SK-N-SH (cell line): ENCODE measurements at regions not wholly inside any gene's neighbourhood (a gene's known extent, or its start where the extent isn't known, plus 50 kb on each side); places are given as distances from the start of the nearest gene placed in this dataset.

ENCODE experiments used
- CTCF ChIA-PET: fragments of 300-600, 350-600 bp; formaldehyde crosslinking; extraction: SDS; loops from one replicate; lab custom pipeline; 2021; lab: Yijun Ruan, JAX
- POLR2A ChIA-PET: fragments of 350-600 bp; sonication (Branson Sonifier 250); formaldehyde crosslinking; extraction: SDS; loops from one replicate; lab custom pipeline; 2020; ENCODE audit warnings: antibody characterized with exemption, inconsistent platforms; lab: Yijun Ruan, JAX
- DNase-seq: peaks from one replicate; pipeline ENCODE4 v3.0.0; 2012
- H2AFZ ChIP-seq: fragments of 200-600 bp; sonication (generic); 2 replicates; pipeline ENCODE4 v1.8.1; 2016; ENCODE audit warnings: antibody characterized with exemption, mild to moderate bottlenecking, low read depth
- H3F3A ChIP-seq: fragments of 200-600 bp; sonication (generic); replicated peaks from 2 replicates; pipeline ENCODE3; 2016; ENCODE audit warnings: antibody characterized with exemption, mild to moderate bottlenecking; ENCODE audit not compliant: insufficient read depth
- H3K27ac ChIP-seq, 2 experiments: fragments of 200-500 bp in 1 of 2; fragments of 200-600 bp in 1 of 2; sonication (Bioruptor generic) in 1 of 2; sonication (generic), shearing (Covaris generic) in 1 of 2; 2 replicates each; pipeline versions ENCODE4 v1.5.1 to v1.6.1; 2014 to 2016; ENCODE audit warnings: low read depth in 2 of 2, inconsistent platforms in 1 of 2, low read length in 1 of 2, mild to moderate bottlenecking in 1 of 2, mixed read lengths in 1 of 2
- H3K27me3 ChIP-seq: fragments of 200-600 bp; sonication (generic), shearing (Covaris generic); 2 replicates; pipeline ENCODE4 v1.6.1; 2016; ENCODE audit warnings: mixed run types; ENCODE audit not compliant: insufficient read depth
- H3K36me3 ChIP-seq, 2 experiments: fragments of 200-500 bp in 1 of 2; fragments of 200-600 bp in 1 of 2; sonication (Bioruptor generic) in 1 of 2; sonication (generic) in 1 of 2; replicated peaks in 1 of 2; 2 replicates each; pipeline versions ENCODE3 to v1.5.1; 2014 to 2016; ENCODE audit warnings: low read length in 1 of 2, mild to moderate bottlenecking in 1 of 2; ENCODE audit not compliant: insufficient read depth in 2 of 2, control insufficient read depth in 1 of 2
- H3K4me1 ChIP-seq, 2 experiments: fragments of 200-500 bp in 1 of 2; fragments of 200-600 bp in 1 of 2; sonication (Bioruptor generic) in 1 of 2; sonication (generic), shearing (Covaris generic) in 1 of 2; 2 replicates each; pipeline versions ENCODE4 v1.5.1 to v1.6.1; 2014 to 2016; ENCODE audit warnings: low read depth in 1 of 2, low read length in 1 of 2, mixed run types in 1 of 2; ENCODE audit not compliant: insufficient read depth in 2 of 2, control insufficient read depth in 1 of 2
- H3K4me2 ChIP-seq: fragments of 200-600 bp; sonication (generic), shearing (Covaris generic); 2 replicates; pipeline ENCODE4 v1.6.1; 2017; ENCODE audit warnings: mixed run types
- H3K4me3 ChIP-seq, 2 experiments: fragments of 200-500 bp in 1 of 2; fragments of 200-600 bp in 1 of 2; sonication (Bioruptor generic) in 1 of 2; sonication (generic), shearing (Covaris generic) in 1 of 2; 2 replicates each; pipeline versions ENCODE4 v1.5.1 to v1.8.1; 2014 to 2016; ENCODE audit warnings: low read depth in 2 of 2, inconsistent platforms in 1 of 2, low read length in 1 of 2, mild to moderate bottlenecking in 1 of 2, mixed read lengths in 1 of 2, moderate library complexity in 1 of 2
- H3K79me2 ChIP-seq: fragments of 200-600 bp; sonication (generic); 2 replicates; pipeline ENCODE4 v1.8.1; 2017; ENCODE audit warnings: mild to moderate bottlenecking; ENCODE audit not compliant: insufficient read depth
- H3K9ac ChIP-seq: fragments of 200-600 bp; sonication (generic); 2 replicates; pipeline ENCODE4 v1.6.1; 2017; ENCODE audit warnings: mixed run types
- H3K9me2 ChIP-seq: fragments of 200-600 bp; sonication (generic); 2 replicates; pipeline ENCODE4 v1.6.1; 2017; ENCODE audit warnings: mixed run types
- H3K9me3 ChIP-seq: fragments of 200-600 bp; sonication (generic); 2 replicates; pipeline ENCODE4 v1.6.1; 2017; ENCODE audit warnings: mixed run types, mild to moderate bottlenecking, moderate library complexity
- H4K20me1 ChIP-seq: fragments of 200-600 bp; sonication (generic); 2 replicates; pipeline ENCODE4 v1.6.1; 2017; ENCODE audit warnings: mild to moderate bottlenecking, mixed run types; ENCODE audit not compliant: insufficient read depth
- CHD2 ChIP-seq: fragments of 150-350 bp; IDR thresholded peaks from 2 replicates; pipeline ENCODE4 v1.6.1; 2018; ENCODE audit warnings: low read length; ENCODE audit not compliant: partially characterized antibody
- ELF1 ChIP-seq: IDR thresholded peaks from 2 replicates; pipeline ENCODE4 v1.4.0; 2012
- EP300 ChIP-seq, 2 experiments: IDR thresholded peaks; 2 replicates each; pipeline versions ENCODE4 v1.4.0 to v1.6.1; 2012; ENCODE audit warnings: borderline replicate concordance in 1 of 2, low read depth in 1 of 2, low read length in 1 of 2
- FOXM1 ChIP-seq: IDR thresholded peaks from 2 replicates; pipeline ENCODE4 v1.4.0; 2012; ENCODE audit warnings: low read depth, mild to moderate bottlenecking
- GABPA ChIP-seq: IDR thresholded peaks from 2 replicates; pipeline ENCODE4 v1.4.0; 2012; ENCODE audit warnings: low read depth, mild to moderate bottlenecking
- RAD21 ChIP-seq: IDR thresholded peaks from 2 replicates; pipeline ENCODE4 v1.6.1; 2012; ENCODE audit warnings: mild to moderate bottlenecking, low read length
- REST ChIP-seq: IDR thresholded peaks from 2 replicates; pipeline ENCODE4 v1.6.1; 2012; ENCODE audit warnings: mild to moderate bottlenecking, low read depth, low read length, moderate library complexity
- RFX5 ChIP-seq: IDR thresholded peaks from 2 replicates; pipeline ENCODE4 v1.6.1; 2012; ENCODE audit warnings: mild to moderate bottlenecking, improper control_type of control experiment, low read length
- SMC3 ChIP-seq: IDR thresholded peaks from 2 replicates; pipeline ENCODE4 v1.6.1; 2012; ENCODE audit warnings: low read depth, low read length, improper control_type of control experiment
- TEAD4 ChIP-seq: IDR thresholded peaks from 2 replicates; pipeline ENCODE4 v1.4.0; 2012; ENCODE audit warnings: mild to moderate bottlenecking, borderline replicate concordance; ENCODE audit not compliant: insufficient read depth
- USF1 ChIP-seq: IDR thresholded peaks from 2 replicates; pipeline ENCODE4 v1.4.0; 2012; ENCODE audit warnings: low read depth, borderline replicate concordance
- WGBS: methylation state at CpG from one replicate; pipeline ENCODE4 v1.1.6; 2017; ENCODE audit warnings: low lambda C conversion rate; 5-methylcytosine and 5-hydroxymethylcytosine counted together

GRCh38 chr13:40247845-40248244 is 418.6 kb downstream of the FOXO1 start:
- Histone ChIP-seq H3K9ac (no peak overlapping the region), H3K36me3 (no peaks in the 10 kb centered on the region), H4K20me1 (no peaks in the 10 kb centered on the region), H3F3A (no peaks in the 10 kb centered on the region), H3K27ac (no peak overlapping the region), H3K9me3 (no peaks in the 10 kb centered on the region), H3K4me2 (no peak overlapping the region), H3K27me3 (no peaks in the 10 kb centered on the region), H3K4me1 (no peaks in the 10 kb centered on the region), H3K4me3 (no peak overlapping the region), H2AFZ (no peak overlapping the region), H3K9me2 (no peaks in the 10 kb centered on the region), H3K79me2 (no peaks in the 10 kb centered on the region)
- no peak for DNase-seq
- POLR2A ChIA-PET = no interaction called here
- no peak for TF ChIP-seq FOXM1
- CTCF ChIA-PET = no interaction called here

- Histone ChIP-seq H3K4me2 (no peak overlapping the region), H3K79me2 (no peaks in the 10 kb centered on the region), H3K9me3 (no peaks in the 10 kb centered on the region), H3K27ac (no peak overlapping the region), H3K36me3 (no peaks in the 10 kb centered on the region), H3K27me3 (no peaks in the 10 kb centered on the region), H3F3A (no peaks in the 10 kb centered on the region), H4K20me1 (no peaks in the 10 kb centered on the region), H2AFZ (no peak overlapping the region), H3K9ac (no peak overlapping the region), H3K4me1 (no peaks in the 10 kb centered on the region; a peak in 1 of 4 replicates), H3K9me2 (no peaks in the 10 kb centered on the region), H3K4me3 (no peak overlapping the region)
- ChIA-PET CTCF (interaction anchor here (0.9 to 1.2 kb wide), 3 partner anchors 17 to 485 kb away, joined by 3 read pairs; no protein-coding TSS in a partner anchor), POLR2A (no interaction called here)
- TF ChIP-seq REST (peak; percentile 82; the same call in 1 of the 2 replicates), RAD21 (no peak), GABPA (no peak)
- WGBS = 69% methylated on average over 1 of the region's 1 CpG
- DNase-seq = no peak
Measured at GRCh38 chr13:40251343-40252032, 415.0 kb downstream of the FOXO1 start.

- POLR2A ChIA-PET = no interaction called here
- TF ChIP-seq USF1 (no peak), ELF1 (no peak), CHD2 (no peak), TEAD4 (no peak), EP300 (IDR thresholded peaks at IDR 0.05; ENCODE audit: borderline replicate concordance in 1 of 2, low read depth in 1 of 2, low read length in 1 of 2) (no peak), RFX5 (no peak), SMC3 (no peak), REST (no peak)
Measured at GRCh38 chr13:40252241-40252640, 414.2 kb downstream of the FOXO1 start.

More at GRCh38 chr13:40252241-40252640, 414.2 kb downstream of the FOXO1 start:
- H3K9ac ChIP-seq = no peak overlapping the region
- no peaks in the 10 kb centered on the region for H3K79me2 ChIP-seq
- WGBS = 85% methylated on average over 3 of the region's 3 CpGs
- no peak overlapping the region for H3K4me3 ChIP-seq
- no peak overlapping the region for H3K27ac ChIP-seq
- H3K36me3 ChIP-seq = no peaks in the 10 kb centered on the region
- H3K9me3 ChIP-seq = no peaks in the 10 kb centered on the region
- no peaks in the 10 kb centered on the region; a peak in 1 of 4 replicates for H3K4me1 ChIP-seq
- H3K27me3 ChIP-seq = no peaks in the 10 kb centered on the region
- H3F3A ChIP-seq = no peaks in the 10 kb centered on the region
- H3K9me2 ChIP-seq = no peaks in the 10 kb centered on the region
- H2AFZ ChIP-seq = no peak overlapping the region
- CTCF ChIA-PET = interaction anchor here (0.6 to 1.2 kb wide), 3 partner anchors 17 to 425 kb away, joined by 3 read pairs; no protein-coding TSS in a partner anchor
- H3K4me2 ChIP-seq = no peak overlapping the region
- DNase-seq = no peak
- no peaks in the 10 kb centered on the region for H4K20me1 ChIP-seq
